AG04450 (cell line): ENCODE measurements at regions not wholly inside any gene's neighbourhood (a gene's known extent, or its start where the extent isn't known, plus 50 kb on each side); places are given as distances from the start of the nearest gene placed in this dataset.
"Not testable (repeated sequence)": the region's sequence is repeated elsewhere in the genome, so short reads cannot be mapped to it uniquely, and the experiment has no call there.

Source experiments
- CTCF ChIA-PET: fragments of 300-600, 350-600 bp; formaldehyde crosslinking; extraction: SDS; loops from one replicate; lab custom pipeline; 2022; ENCODE audit warnings: antibody characterized with exemption, inconsistent platforms; lab: Charles Lee
- POLR2A ChIA-PET: fragments of 350-600 bp; formaldehyde crosslinking; extraction: SDS; loops from one replicate; lab custom pipeline; 2021; ENCODE audit warnings: antibody characterized with exemption, inconsistent platforms; lab: Yijun Ruan, JAX
- DNase-seq: peaks from one replicate; pipeline ENCODE4 v3.0.0-alpha.2; 2011; ENCODE audit warnings: low read depth, low spot score
- H3K27ac ChIP-seq: one replicate; pipeline ENCODE4 v1.5.1; 2012; ENCODE audit warnings: low read depth, low read length, control low read depth
- H3K27me3 ChIP-seq: one replicate; pipeline ENCODE4 v1.6.0; 2012; ENCODE audit warnings: low read length; ENCODE audit not compliant: control insufficient read depth, insufficient read depth
- H3K4me3 ChIP-seq: 2 replicates; pipeline ENCODE4 v1.5.1; 2011; ENCODE audit warnings: mild to moderate bottlenecking, low read depth, low read length, control low read depth
- H3K9me3 ChIP-seq: 2 replicates; pipeline ENCODE4 v1.5.1; 2012; ENCODE audit warnings: low read length; ENCODE audit not compliant: control insufficient read depth, insufficient read depth
- TF ChIP-seq, protein P1 (sequence below): IDR thresholded peaks from 2 replicates; pipeline ENCODE4 v1.5.1; 2011; ENCODE audit warnings: low read depth, low read length, control low read depth, inconsistent platforms

DNA sequence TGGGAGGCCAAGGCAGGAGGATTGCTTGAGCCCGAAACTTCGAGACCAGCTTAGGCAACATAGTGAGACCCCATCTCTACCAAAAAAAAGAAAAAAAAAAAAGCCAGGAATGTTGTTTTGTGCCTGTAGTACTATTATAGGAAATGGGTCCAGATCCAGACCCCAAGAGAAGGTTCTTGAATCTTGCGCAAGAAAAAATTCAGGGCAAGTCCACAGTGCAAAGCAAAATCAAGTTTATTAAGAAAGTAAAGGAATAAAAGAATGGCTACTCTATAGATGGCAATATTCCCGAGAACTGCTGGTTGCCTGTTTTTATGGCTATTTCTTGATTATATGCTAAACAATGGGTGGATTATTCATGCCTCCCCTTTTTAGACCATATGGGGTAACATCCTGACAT lies 51.2 kb upstream of the RDX start:
- CTCF ChIA-PET: no interaction called here
- no peak for DNase-seq
- TF ChIP-seq, protein P1, sequence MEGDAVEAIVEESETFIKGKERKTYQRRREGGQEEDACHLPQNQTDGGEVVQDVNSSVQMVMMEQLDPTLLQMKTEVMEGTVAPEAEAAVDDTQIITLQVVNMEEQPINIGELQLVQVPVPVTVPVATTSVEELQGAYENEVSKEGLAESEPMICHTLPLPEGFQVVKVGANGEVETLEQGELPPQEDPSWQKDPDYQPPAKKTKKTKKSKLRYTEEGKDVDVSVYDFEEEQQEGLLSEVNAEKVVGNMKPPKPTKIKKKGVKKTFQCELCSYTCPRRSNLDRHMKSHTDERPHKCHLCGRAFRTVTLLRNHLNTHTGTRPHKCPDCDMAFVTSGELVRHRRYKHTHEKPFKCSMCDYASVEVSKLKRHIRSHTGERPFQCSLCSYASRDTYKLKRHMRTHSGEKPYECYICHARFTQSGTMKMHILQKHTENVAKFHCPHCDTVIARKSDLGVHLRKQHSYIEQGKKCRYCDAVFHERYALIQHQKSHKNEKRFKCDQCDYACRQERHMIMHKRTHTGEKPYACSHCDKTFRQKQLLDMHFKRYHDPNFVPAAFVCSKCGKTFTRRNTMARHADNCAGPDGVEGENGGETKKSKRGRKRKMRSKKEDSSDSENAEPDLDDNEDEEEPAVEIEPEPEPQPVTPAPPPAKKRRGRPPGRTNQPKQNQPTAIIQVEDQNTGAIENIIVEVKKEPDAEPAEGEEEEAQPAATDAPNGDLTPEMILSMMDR: no peak
- Histone ChIP-seq H3K4me3 (no peak overlapping the region), H3K9me3 (no peaks in the 10 kb centered on the region), H3K27me3 (peaks cover 2% of the 10 kb centered on the region), H3K27ac (no peak overlapping the region)
- POLR2A ChIA-PET: no interaction called here

- Histone ChIP-seq H3K27me3 (peaks cover 2% of the 10 kb centered on the region), H3K9me3 (no peaks in the 10 kb centered on the region), H3K27ac (no peak overlapping the region), H3K4me3 (no peak overlapping the region)
- TF ChIP-seq, protein P1: no peak
- ChIA-PET POLR2A (no interaction called here), CTCF (no interaction called here)
- DNase-seq: no peak
These were observed 53.0 kb upstream of the RDX start for GRCh38 chr11:110349138-110349996.

- H3K4me3 ChIP-seq, H3K9me3 ChIP-seq, CTCF ChIA-PET, POLR2A ChIA-PET, H3K27me3 ChIP-seq, DNase-seq, H3K27ac ChIP-seq: not testable (repeated sequence)
These were observed 53.6 kb upstream of the RDX start for GRCh38 chr11:110349997-110350383.

DNA sequence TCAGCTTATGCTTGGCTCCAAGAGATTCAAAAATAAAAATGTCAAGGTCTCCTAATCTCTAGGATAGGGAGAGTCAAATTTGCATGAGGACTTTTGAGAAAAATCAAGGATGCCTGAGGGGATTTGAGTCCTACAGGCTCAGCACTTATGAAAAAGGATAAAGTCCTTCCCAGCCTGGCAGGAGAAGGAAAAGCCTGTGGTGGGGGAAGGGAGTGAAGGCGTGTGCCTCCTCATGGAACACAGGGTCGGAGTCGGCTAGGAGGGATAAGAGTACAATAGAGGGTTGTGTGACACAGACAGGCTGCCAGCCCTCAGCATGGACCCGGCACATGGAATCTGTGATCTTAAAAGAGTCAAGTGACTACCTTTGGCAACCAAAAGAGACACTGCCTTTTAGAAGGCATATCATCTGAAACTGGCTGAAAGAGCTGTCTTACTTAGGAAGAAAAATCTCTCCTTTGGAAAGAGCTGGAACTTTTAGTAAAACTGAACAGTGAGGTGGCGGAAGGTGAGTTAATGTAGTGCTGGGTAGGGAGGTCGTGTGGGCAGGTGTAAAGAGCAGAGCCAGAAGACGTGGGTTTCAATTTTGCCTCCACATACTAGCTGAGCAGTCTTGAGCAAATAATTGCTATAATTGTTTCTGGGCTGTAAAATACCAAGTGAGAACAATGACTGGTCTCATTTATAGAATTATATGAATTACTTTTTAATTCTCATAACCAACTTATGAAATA lies 58.8 kb upstream of the RDX start:
- TF ChIP-seq, protein P1: no peak
- no peak overlapping the region for H3K27ac ChIP-seq
- no peaks in the 10 kb centered on the region for H3K9me3 ChIP-seq
- no peak for DNase-seq
- ChIA-PET POLR2A (interaction anchor here (0.7 kb wide), 1 partner anchor 1567 kb away, joined by 4 read pairs; no protein-coding TSS in a partner anchor), CTCF (interaction anchor here (1.1 to 1.4 kb wide), 2 partner anchors 22 to 154 kb away, joined by 4 to 5 read pairs; no protein-coding TSS in a partner anchor)
- H3K4me3 ChIP-seq: no peak overlapping the region
- H3K27me3 ChIP-seq: no peaks in the 10 kb centered on the region

GRCh38 chr11:110356762-110357671 lies 60.6 kb upstream of the RDX start:
- H3K27ac ChIP-seq: no peak overlapping the region
- no peaks in the 10 kb centered on the region for H3K9me3 ChIP-seq
- no peak overlapping the region for H3K4me3 ChIP-seq
- POLR2A ChIA-PET: no interaction called here
- no peak for DNase-seq
- CTCF ChIA-PET: interaction anchor here (1.0 kb wide), 1 partner anchor 155 kb away, joined by 3 read pairs; no protein-coding TSS in a partner anchor
- TF ChIP-seq, protein P1: no peak
- H3K27me3 ChIP-seq: no peaks in the 10 kb centered on the region
